ENCODE measurements at regions not wholly inside any gene's neighbourhood (a gene's known extent, or its start where the extent isn't known, plus 50 kb on each side); places are given as distances from the start of the nearest gene placed in this dataset.

DNA sequence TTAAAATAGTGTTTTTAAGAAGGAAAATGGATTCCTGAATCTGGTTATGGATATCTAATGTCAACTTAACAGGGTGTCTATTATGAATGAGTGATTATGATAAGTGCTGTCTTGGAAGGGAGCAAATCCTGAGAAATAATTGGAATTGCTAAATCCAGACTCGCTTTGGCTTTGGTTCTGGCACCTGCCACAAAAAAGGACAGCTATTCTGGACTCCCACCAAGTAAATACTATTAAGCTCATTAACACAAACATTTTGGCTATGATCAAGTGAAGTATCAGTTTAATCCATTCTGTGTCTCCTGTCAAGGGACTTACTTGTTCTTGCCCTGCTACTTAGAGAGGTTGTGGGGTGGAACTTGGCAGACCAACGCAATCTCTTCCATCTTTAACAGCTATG, 403.7 kb downstream of the CENPC start:
- TF ChIP-seq, protein P1, sequence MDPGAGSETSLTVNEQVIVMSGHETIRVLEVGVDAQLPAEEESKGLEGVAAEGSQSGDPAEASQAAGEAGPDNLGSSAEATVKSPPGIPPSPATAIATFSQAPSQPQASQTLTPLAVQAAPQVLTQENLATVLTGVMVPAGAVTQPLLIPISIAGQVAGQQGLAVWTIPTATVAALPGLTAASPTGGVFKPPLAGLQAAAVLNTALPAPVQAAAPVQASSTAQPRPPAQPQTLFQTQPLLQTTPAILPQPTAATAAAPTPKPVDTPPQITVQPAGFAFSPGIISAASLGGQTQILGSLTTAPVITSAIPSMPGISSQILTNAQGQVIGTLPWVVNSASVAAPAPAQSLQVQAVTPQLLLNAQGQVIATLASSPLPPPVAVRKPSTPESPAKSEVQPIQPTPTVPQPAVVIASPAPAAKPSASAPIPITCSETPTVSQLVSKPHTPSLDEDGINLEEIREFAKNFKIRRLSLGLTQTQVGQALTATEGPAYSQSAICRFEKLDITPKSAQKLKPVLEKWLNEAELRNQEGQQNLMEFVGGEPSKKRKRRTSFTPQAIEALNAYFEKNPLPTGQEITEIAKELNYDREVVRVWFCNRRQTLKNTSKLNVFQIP (CRISPR knock-in tag; IDR thresholded peaks at IDR 0.05; ENCODE audit: borderline replicate concordance, low read depth): no peak
- no peak for TF ChIP-seq GLIS3 (CRISPR knock-in tag; IDR thresholded peaks at IDR 0.05)
- TF ChIP-seq, protein P2, sequence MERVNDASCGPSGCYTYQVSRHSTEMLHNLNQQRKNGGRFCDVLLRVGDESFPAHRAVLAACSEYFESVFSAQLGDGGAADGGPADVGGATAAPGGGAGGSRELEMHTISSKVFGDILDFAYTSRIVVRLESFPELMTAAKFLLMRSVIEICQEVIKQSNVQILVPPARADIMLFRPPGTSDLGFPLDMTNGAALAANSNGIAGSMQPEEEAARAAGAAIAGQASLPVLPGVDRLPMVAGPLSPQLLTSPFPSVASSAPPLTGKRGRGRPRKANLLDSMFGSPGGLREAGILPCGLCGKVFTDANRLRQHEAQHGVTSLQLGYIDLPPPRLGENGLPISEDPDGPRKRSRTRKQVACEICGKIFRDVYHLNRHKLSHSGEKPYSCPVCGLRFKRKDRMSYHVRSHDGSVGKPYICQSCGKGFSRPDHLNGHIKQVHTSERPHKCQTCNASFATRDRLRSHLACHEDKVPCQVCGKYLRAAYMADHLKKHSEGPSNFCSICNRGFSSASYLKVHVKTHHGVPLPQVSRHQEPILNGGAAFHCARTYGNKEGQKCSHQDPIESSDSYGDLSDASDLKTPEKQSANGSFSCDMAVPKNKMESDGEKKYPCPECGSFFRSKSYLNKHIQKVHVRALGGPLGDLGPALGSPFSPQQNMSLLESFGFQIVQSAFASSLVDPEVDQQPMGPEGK (CRISPR knock-in tag; IDR thresholded peaks at IDR 0.05; ENCODE audit: borderline replicate concordance): no peak
- TF ChIP-seq ZNF70 (CRISPR knock-in tag; IDR thresholded peaks at IDR 0.05): no peak
- TF ChIP-seq, protein P3, sequence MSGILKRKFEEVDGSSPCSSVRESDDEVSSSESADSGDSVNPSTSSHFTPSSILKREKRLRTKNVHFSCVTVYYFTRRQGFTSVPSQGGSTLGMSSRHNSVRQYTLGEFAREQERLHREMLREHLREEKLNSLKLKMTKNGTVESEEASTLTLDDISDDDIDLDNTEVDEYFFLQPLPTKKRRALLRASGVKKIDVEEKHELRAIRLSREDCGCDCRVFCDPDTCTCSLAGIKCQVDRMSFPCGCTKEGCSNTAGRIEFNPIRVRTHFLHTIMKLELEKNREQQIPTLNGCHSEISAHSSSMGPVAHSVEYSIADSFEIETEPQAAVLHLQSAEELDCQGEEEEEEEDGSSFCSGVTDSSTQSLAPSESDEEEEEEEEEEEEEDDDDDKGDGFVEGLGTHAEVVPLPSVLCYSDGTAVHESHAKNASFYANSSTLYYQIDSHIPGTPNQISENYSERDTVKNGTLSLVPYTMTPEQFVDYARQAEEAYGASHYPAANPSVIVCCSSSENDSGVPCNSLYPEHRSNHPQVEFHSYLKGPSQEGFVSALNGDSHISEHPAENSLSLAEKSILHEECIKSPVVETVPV (CRISPR knock-in tag; IDR thresholded peaks at IDR 0.05): no peak
- TF ChIP-seq OSR1 (CRISPR knock-in tag; IDR thresholded peaks at IDR 0.05): no peak
- TF ChIP-seq ZFP30 (CRISPR knock-in tag; IDR thresholded peaks at IDR 0.05): no peak
- TF ChIP-seq PPARA (CRISPR knock-in tag; IDR thresholded peaks at IDR 0.05; ENCODE audit: borderline replicate concordance): no peak
- no peak for TF ChIP-seq CREB5 (CRISPR knock-in tag; IDR thresholded peaks at IDR 0.05; ENCODE audit: low read depth)
- no peak for TF ChIP-seq ESRRG (CRISPR knock-in tag; IDR thresholded peaks at IDR 0.05)
- TF ChIP-seq ZFP3 (CRISPR knock-in tag; IDR thresholded peaks at IDR 0.05): no peak
